ENCODE measurements at regions not wholly inside any gene's neighbourhood (a gene's known extent, or its start where the extent isn't known, plus 50 kb on each side); places are given as distances from the start of the nearest gene placed in this dataset.

DNA sequence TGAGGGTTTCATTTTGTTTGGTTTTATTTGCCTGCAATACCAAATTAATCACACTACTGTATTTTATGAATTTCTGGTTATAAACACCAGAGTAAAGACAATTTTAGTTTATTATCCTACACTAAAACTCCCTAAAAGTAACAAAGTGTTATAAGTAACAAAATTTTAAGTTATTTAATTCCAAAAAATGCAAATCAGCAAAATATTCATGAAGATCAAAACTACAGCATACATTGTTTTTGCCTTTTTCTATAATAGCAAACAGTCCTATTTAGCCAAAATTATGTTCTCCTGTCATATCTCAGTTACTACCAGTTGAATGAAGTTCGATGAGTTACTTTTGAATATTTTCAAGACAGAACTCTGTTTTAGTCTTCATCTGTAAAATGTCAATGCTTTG lies 132.7 kb upstream of the CYLC2 start:
- DNase-seq (ENCODE audit: low read depth), result no peak
- no peak overlapping the region for H3K4me3 ChIP-seq (ENCODE audit: low read depth, low read length)
- TF ChIP-seq, protein P1, sequence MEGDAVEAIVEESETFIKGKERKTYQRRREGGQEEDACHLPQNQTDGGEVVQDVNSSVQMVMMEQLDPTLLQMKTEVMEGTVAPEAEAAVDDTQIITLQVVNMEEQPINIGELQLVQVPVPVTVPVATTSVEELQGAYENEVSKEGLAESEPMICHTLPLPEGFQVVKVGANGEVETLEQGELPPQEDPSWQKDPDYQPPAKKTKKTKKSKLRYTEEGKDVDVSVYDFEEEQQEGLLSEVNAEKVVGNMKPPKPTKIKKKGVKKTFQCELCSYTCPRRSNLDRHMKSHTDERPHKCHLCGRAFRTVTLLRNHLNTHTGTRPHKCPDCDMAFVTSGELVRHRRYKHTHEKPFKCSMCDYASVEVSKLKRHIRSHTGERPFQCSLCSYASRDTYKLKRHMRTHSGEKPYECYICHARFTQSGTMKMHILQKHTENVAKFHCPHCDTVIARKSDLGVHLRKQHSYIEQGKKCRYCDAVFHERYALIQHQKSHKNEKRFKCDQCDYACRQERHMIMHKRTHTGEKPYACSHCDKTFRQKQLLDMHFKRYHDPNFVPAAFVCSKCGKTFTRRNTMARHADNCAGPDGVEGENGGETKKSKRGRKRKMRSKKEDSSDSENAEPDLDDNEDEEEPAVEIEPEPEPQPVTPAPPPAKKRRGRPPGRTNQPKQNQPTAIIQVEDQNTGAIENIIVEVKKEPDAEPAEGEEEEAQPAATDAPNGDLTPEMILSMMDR (conservative IDR thresholded peaks at IDR 0.05; ENCODE audit: low read depth, low read length), result no peak

DNA sequence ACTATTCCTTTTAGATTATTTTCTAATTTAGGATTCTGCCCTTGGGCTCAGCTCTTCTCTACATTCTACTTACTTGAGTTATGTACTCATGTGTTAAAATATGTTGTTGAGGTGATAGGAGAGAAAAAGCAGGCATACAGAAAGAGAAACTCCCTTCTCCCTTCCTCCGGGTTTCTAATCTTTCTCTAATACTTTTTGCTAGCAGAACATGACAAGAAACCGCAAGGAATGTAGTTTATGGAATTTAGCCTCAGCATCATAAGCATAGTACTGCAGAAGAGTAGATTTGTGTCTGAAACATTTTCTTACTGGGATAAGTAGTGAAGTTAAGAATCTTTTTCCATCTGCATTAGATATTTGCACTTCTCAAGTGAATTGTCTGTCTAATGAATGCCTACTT lies 139.5 kb upstream of the CYLC2 start:
- no peak for DNase-seq (ENCODE audit: low read depth)
- TF ChIP-seq, protein P1 (conservative IDR thresholded peaks at IDR 0.05; ENCODE audit: low read depth, low read length), result no peak
- no peak overlapping the region for H3K4me3 ChIP-seq (ENCODE audit: low read depth, low read length)

DNA sequence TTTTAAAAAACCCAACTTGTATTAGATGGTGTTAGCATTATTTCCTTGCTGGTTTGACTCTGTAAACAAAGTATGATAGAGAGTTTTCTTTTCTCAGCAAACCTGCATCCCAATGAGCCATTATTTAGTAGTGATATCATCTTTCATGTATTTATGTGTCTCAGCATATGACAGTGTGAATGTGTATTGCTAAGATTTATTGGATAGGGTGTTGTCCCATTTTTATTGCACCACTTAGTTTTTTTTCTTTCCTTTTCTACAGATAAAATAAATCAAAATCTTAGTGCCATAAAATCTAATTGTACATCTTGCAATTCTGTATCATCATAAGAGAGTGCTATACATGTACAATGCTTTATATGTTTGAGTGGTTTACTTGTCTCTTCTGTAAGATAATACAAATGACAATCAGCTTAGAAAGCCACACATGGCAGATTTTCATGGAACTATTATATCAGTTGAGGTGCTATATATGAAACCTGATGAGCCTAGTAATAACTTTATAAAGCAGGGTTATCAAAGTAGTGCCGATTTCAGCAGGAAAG lies 149.2 kb upstream of the CYLC2 start:
- TF ChIP-seq, protein P1 (conservative IDR thresholded peaks at IDR 0.05; ENCODE audit: low read depth, low read length), result no peak
- no peak overlapping the region for H3K4me3 ChIP-seq (ENCODE audit: low read depth, low read length)
- no peak for DNase-seq (ENCODE audit: low read depth)

DNA sequence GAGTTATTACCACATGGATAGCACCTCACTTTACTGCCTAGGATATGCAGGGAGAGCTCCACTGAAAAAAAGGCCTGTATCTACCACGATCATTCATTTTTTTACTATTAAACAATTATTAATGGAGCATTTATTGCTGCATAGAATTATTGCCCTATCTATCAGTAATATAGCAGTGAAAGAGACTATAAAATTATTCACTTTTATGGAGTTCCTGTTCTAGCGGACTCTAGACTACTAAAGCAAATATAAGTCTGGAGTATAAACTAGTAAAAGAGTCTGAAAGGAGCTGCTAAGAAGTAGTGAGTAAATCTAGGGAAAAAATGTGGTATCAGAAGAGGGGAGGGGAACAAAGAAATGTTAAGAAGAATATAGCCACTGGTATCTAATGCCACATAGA lies 150.4 kb upstream of the CYLC2 start:
- DNase-seq (ENCODE audit: low read depth), result no peak

DNA sequence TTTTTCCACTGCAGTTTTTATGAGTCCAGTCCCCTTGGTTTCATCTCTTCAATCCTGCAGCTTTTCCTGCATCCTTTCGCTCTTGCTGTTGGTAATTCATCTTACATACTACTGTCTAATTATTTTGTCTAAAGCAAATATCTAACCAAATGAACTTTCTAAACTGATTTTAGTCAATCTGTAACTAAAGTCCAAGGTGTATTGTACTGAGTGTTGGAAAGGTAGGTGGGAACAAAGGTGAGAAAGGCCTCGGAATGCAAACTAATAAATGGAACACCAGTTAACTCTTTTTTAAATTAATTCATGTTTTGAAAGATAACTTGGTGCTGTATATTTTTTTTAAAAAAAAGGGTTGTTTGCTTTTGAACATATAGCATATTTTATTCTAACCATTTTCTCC lies 152.7 kb upstream of the CYLC2 start:
- no peak overlapping the region for H3K4me3 ChIP-seq (ENCODE audit: low read depth, low read length)
- no peak for DNase-seq (ENCODE audit: low read depth)
- TF ChIP-seq, protein P1 (conservative IDR thresholded peaks at IDR 0.05; ENCODE audit: low read depth, low read length), result no peak

More for the DNA sequence above, 150.4 kb upstream of the CYLC2 start:
- H3K4me3 ChIP-seq (ENCODE audit: low read depth, low read length), result no peak overlapping the region
- TF ChIP-seq, protein P1 (conservative IDR thresholded peaks at IDR 0.05; ENCODE audit: low read depth, low read length), result no peak

DNA sequence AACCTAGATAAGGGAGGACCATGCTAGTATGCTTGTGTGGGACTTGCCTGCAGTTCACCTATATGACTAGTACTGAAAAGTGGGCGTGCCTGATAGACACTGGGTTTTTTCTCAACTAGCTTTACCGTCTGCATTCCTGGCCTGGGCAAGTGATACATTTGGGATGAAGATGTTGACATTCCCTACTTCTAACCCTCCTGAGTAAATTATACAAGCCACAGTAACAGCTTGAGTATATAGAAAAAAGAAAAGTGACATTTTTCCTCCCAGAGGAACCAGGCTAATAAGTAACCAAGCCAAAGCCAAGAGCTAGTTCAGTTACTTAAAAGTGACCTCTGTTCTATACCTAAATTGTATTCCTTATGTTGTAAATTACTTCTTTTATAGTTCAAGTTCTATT lies 153.8 kb upstream of the CYLC2 start:
- TF ChIP-seq, protein P1 (conservative IDR thresholded peaks at IDR 0.05; ENCODE audit: low read depth, low read length), result no peak
- DNase-seq (ENCODE audit: low read depth), result no peak
- H3K4me3 ChIP-seq (ENCODE audit: low read depth, low read length), result no peak overlapping the region

DNA sequence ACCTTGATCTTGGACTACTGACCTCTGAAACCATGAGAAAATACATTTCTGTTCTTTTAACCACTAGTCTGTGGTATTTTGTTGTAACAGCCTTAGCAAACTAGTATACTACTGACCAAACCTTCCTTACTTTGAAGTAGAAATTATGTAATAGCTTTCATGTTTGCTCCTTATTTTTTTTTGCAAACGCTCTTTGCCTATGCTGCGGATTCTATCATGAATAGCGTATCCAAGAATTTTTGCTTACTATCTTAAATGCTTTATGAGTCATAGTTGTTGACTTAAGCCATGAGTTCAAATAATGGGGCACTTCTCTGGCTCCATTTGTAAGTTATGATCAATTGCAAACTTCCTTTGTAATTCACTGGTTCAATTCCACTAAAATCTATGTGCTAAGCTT lies 154.8 kb upstream of the CYLC2 start:
- TF ChIP-seq, protein P1 (conservative IDR thresholded peaks at IDR 0.05; ENCODE audit: low read depth, low read length), result no peak
- no peak for DNase-seq (ENCODE audit: low read depth)
- H3K4me3 ChIP-seq (ENCODE audit: low read depth, low read length), result no peak overlapping the region
